GM19043 (cell line): ENCODE measurements at regions not wholly inside any gene's neighbourhood (a gene's known extent, or its start where the extent isn't known, plus 50 kb on each side); places are given as distances from the start of the nearest gene placed in this dataset.
"Not testable (repeated sequence)": the region's sequence is repeated elsewhere in the genome, so short reads cannot be mapped to it uniquely, and the experiment has no call there.

ENCODE experiments used
- ATAC-seq: cut with Tn5 transposase; IDR thresholded peaks from one replicate; pipeline ENCODE4 v1.9.1; 2021; ENCODE audit warnings: low read depth; ENCODE audit not compliant: unreplicated experiment

GRCh38 chr12:75876832-75877762, 154.5 kb downstream of the PHLDA1 start:
- ATAC-seq = no peak

DNA sequence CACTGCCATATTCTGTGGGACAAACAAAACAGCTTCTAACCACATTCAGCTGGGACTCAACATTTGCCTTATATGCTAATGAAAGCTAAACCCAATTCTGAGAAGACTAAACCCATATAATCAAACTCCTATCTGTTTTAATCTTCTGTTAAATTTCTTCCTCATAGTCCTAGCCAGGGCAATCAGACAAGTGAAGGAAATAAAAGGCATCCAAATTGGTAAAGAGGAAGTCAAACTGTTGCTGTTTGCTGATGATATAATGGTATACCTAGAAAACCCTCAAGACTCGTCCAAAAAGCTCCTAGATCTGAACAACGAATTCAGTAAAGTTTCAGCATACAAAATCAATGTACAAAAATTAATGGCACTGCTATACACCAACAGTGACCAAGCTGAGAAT, 157.1 kb downstream of the PHLDA1 start:
- ATAC-seq = no peak

- ATAC-seq = no peak
Measured at GRCh38 chr12:75872762-75873161, 158.8 kb downstream of the PHLDA1 start.

GRCh38 chr12:75870878-75871277, 160.7 kb downstream of the PHLDA1 start:
- ATAC-seq = no peak

DNA sequence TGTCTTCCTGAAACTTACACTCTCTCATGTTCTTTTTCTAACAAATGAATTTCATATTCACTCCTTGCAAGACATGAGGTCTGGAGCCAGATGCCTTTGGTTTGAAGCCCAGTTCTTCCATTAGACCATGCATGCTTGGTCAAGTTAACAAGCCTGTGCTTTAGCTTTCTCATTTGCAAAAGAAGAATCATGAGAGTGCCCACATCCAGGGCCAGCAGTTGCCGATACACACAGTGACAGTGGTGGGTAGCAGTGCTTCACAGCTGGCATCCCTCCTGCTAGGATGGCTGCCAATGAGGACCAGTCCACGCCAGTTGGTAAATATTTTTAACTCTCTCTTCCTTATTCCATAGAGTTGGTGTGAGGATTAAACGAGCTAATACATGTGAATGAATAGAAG, 163.1 kb downstream of the PHLDA1 start:
- no peak for ATAC-seq

DNA sequence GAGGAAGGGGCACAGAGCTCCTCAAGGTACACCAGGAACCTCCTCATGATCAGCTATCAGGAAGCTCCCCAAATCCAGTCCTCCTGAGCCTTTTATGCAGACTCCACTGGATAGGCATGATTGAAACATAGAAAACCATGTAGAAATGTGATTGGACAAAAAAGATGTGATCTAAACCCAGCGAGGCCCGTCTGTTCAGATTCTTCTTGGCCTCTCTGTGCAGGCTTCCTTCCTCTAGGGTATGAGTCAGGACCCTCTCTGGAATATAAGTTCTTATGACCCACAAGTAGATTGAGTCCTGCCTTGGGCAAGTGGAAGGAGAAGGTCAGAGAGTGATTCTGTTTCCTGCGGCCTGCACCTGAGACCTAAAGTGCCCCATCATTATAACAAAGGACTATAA, 166.3 kb downstream of the PHLDA1 start:
- ATAC-seq = no peak

DNA sequence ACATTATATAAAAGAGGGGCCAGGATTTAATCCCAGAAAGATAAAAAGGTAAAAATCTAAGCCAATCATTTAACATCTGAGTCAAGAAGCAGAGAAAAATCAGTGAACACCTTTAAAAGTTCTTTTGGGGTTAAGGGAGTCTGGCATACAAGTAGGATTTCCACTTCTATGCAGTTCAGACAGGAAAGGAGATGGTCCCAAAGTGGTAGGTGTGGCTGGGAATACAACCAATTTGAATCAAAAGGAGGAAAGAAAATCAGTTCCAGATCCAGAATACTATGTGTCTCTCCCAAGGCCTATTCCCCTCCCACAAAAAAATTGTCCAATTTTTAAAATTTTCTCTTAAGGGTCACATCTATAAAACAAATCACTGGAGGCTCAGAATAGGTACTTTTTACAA, 167.4 kb downstream of the PHLDA1 start:
- no peak for ATAC-seq

- ATAC-seq = no peak
Measured at GRCh38 chr12:75863533-75863932, 168.0 kb downstream of the PHLDA1 start.

GRCh38 chr12:75862692-75863471, 168.7 kb downstream of the PHLDA1 start:
- ATAC-seq = no peak

GRCh38 chr12:75859868-75860267, 171.7 kb downstream of the PHLDA1 start:
- no peak for ATAC-seq

DNA sequence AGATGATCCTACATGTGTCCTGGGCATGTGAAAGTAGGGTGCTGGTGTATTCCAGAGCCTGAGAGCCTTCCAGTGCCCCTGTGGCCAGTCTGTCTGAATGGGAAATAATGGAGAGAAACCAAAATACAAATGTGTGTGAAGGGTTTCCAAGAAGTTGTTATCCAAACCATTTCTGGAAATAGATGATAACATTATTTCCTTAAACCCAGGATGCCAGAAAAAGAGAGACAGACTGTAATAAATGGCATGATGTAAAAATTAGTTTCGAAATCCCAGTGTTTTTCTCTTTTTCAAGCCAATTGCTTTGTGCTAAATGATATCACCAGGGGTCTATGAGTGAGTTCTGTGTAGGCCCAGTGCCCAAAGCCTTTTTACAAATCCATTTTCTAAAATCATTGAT, 175.3 kb downstream of the PHLDA1 start:
- ATAC-seq = no peak

GRCh38 chr12:75855360-75855759, 176.2 kb downstream of the PHLDA1 start:
- no peak for ATAC-seq

GRCh38 chr12:75854681-75855309, 176.8 kb downstream of the PHLDA1 start:
- no peak for ATAC-seq

DNA sequence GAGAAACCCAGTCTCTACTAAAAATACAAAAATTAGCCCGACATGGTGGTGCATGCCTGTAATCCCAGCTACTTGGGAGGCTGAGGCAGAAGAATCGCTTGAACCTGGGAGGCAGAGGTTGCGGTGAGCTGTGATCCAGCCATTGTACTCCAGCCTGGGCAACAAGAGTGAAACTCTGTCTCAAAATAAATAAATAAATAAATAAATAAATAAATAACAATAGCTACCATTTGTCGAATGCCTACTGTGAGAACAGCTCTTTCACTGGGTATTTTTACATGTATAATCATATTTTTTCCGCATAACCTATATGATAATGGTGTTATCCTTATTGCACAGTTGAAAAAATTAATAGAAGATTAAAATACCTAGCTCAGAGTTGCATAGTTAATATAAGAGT, 177.4 kb downstream of the PHLDA1 start:
- ATAC-seq = not testable (repeated sequence)

DNA sequence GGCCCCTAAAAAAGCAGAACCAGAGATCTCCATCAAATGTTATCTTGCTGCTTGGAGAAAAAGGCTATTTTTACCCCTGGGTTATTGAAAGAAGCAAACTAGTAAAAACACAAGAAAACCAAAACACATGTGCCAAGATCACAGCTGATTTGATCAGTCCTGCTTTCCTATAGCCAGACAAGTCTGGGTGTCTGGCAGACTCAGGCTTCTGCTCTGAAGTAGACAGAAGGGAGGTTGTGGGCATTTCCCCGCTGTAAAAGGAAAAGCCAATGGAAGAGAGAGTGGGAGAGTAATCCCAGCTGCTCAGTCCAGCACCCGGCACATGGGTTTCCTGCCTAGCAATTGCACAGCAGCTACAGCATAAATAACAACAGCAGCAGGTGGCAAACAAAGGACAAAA, 177.9 kb downstream of the PHLDA1 start:
- ATAC-seq = no peak

DNA sequence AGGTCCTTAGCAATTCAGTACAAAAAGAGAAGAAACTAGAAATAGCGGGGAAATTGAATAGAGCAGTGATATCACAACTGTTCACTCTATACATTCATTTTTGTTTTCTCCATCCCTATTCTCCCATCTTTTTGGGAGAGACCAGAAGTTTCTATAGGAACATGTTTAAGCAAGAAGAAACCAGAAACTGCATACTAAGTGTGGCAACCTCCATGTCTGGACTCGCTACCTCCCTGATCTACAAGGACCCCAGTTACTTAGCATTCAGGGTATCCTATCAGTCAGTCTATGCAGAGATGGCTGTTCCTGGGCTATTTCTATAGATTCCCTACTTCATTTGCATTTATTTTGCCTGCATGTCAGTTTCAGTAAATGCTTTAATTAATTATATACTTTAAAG, 178.6 kb downstream of the PHLDA1 start:
- no peak for ATAC-seq

DNA sequence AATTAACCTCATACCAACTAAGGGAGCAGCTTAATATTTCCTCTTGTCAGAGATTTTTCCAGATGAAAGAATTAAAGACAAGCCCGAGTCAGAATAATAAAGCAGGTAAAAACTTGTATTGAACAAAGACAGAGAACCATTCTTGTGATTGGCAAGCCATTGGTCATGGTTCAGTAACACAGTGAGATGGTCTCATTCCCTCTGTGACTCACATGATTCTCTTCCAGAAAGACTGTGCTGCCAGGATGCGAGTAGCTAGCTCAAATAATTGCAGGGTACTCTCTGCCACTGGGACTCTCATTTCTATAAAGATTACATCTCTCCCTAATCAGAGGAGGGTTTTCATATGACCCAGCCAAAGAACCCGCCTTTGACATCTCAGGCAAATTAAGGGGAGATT, 179.4 kb downstream of the PHLDA1 start:
- no peak for ATAC-seq

GRCh38 chr12:75850721-75851462, 180.7 kb downstream of the PHLDA1 start:
- ATAC-seq = no peak

GRCh38 chr12:75848961-75849360, 182.6 kb downstream of the PHLDA1 start:
- ATAC-seq = no peak

DNA sequence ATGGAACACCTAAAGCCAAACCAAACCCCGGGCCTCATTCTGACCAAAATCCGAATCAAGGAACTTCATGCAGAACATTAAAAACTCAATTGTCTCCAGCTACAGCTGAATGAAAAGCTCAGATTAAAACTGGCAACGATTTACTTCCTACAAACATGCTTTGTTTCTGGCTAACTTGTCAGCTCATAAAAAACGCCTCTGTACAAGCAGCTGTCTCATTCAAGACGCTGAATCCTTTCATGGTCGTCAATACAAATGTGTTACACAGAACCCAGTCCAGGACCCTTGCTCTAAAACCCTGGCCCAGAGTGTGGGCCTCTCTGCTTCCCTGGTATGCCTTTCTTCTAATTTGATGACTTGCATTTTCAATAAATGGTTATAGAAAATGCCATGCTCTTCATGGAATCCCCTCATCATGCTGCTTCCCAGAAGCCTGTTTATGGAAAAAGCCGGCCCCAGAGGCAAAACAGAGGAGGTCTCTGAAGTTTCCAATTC, 183.1 kb downstream of the PHLDA1 start:
- ATAC-seq = no peak
